ENCODE measurements at regions not wholly inside any gene's neighbourhood (a gene's known extent, or its start where the extent isn't known, plus 50 kb on each side); places are given as distances from the start of the nearest gene placed in this dataset.

DNA sequence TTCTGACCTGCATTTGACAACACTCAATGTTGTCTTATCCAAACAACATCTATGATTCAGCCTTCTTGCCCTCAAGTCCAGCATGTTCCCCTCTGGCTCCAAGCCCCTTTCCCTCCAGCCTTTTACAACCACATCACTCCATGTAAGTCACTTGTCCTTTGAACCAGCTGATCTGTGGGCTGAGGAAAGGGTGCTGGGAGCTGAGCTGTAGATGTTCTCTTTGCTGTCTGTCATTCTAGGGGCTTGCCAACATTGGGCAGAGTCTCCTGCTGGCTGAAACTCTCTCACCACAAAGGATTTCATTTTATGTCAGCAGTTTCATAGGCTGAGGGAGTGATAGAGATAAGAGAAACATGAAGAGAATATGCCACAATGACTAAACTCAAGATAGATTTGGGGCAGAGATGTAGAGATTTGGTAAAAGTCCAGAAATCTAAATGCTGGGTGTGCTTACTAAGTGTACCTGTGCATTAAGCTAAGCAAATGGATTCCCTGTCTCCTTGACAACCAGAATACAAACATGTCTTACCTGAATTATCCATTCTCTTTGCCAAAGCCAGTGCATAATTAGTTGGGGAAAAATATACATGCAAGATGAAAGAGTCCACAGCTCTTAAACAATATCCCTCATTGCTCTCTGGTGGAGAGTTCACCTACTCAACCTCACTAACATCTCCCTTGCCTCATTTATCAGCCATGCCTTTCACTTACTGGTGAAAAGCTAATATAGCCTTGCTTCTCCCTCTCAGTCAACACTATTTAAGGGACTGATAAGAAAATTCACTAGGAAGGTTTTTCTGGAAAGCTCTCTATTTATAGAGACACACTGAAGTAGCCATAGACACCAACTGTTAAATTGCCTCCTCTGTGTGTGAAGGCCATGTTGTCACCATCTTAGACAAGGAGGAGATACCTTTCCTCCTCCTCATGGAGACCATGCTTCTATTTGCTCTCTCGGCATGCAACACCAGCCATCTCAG is 175.5 kb upstream of the SERP2 start:
- H3K4me1 ChIP-seq (ENCODE audit: control insufficient read depth in 2 of 3, insufficient read depth in 2 of 3, low read depth in 1 of 3, low read length in 3 of 3) = no peaks in the 10 kb centered on the region
- no peak overlapping the region for H3K27ac ChIP-seq (ENCODE audit: low read depth in 2 of 2, low read length in 2 of 2)
- no peak overlapping the region for H3K9ac ChIP-seq (ENCODE audit: low read length in 3 of 3)
- peak in 1 of 5 donors; percentile 40 for DNase-seq
- no peak for FAIRE-seq
- TF ChIP-seq, protein P1, sequence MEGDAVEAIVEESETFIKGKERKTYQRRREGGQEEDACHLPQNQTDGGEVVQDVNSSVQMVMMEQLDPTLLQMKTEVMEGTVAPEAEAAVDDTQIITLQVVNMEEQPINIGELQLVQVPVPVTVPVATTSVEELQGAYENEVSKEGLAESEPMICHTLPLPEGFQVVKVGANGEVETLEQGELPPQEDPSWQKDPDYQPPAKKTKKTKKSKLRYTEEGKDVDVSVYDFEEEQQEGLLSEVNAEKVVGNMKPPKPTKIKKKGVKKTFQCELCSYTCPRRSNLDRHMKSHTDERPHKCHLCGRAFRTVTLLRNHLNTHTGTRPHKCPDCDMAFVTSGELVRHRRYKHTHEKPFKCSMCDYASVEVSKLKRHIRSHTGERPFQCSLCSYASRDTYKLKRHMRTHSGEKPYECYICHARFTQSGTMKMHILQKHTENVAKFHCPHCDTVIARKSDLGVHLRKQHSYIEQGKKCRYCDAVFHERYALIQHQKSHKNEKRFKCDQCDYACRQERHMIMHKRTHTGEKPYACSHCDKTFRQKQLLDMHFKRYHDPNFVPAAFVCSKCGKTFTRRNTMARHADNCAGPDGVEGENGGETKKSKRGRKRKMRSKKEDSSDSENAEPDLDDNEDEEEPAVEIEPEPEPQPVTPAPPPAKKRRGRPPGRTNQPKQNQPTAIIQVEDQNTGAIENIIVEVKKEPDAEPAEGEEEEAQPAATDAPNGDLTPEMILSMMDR (IDR thresholded peaks at IDR 0.05; ENCODE audit: borderline replicate concordance, extremely low read depth, insufficient read depth) = no peak
- no peak overlapping the region for H3K4me3 ChIP-seq (ENCODE audit: low read length in 3 of 3)
- H3K9me3 ChIP-seq (ENCODE audit: control insufficient read depth in 2 of 3, insufficient read depth in 1 of 3, low read length in 3 of 3) = no peaks in the 10 kb centered on the region
- H3K36me3 ChIP-seq (ENCODE audit: control insufficient read depth in 2 of 3, insufficient read depth in 3 of 3, low read length in 3 of 3) = no peaks in the 10 kb centered on the region
- no peaks in the 10 kb centered on the region for H3K27me3 ChIP-seq (ENCODE audit: control insufficient read depth, insufficient read depth, low read length)
- intact Hi-C loops (cut with DNase I) = no loop called here

DNA sequence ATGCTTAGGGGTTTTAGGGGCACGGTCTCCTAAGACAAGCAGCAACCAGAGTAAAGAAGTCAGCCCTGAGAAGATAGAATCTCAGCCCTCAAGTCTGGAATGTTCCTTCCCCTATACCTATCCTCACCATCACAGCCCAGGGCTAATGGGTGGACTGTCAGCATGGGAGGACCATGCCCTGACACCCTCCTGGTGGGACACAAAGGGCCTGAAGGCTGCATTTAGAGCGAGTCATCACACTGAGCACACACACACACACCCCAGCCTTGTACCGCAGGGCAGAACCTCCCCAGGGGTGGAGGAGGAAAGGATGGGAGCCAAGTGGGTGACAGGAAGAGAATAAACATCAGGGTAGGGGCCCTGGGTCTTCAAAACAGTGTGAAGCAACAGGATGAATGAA is 174.8 kb upstream of the SERP2 start:
- TF ChIP-seq, protein P1 (IDR thresholded peaks at IDR 0.05; ENCODE audit: borderline replicate concordance, extremely low read depth, insufficient read depth) = no peak
- Histone ChIP-seq H3K9me3 (ENCODE audit: control insufficient read depth in 2 of 3, insufficient read depth in 1 of 3, low read length in 3 of 3) (no peaks in the 10 kb centered on the region), H3K9ac (ENCODE audit: low read length in 3 of 3) (no peak overlapping the region), H3K36me3 (ENCODE audit: control insufficient read depth in 2 of 3, insufficient read depth in 3 of 3, low read length in 3 of 3) (no peaks in the 10 kb centered on the region), H3K4me1 (ENCODE audit: control insufficient read depth in 2 of 3, insufficient read depth in 2 of 3, low read depth in 1 of 3, low read length in 3 of 3) (no peaks in the 10 kb centered on the region), H3K27ac (ENCODE audit: low read depth in 2 of 2, low read length in 2 of 2) (no peak overlapping the region), H3K4me3 (ENCODE audit: low read length in 3 of 3) (no peak overlapping the region), H3K27me3 (ENCODE audit: control insufficient read depth, insufficient read depth, low read length) (no peaks in the 10 kb centered on the region)
- FAIRE-seq = no peak
- DNase-seq = no peak
- intact Hi-C loops (cut with DNase I) = no loop called here

DNA sequence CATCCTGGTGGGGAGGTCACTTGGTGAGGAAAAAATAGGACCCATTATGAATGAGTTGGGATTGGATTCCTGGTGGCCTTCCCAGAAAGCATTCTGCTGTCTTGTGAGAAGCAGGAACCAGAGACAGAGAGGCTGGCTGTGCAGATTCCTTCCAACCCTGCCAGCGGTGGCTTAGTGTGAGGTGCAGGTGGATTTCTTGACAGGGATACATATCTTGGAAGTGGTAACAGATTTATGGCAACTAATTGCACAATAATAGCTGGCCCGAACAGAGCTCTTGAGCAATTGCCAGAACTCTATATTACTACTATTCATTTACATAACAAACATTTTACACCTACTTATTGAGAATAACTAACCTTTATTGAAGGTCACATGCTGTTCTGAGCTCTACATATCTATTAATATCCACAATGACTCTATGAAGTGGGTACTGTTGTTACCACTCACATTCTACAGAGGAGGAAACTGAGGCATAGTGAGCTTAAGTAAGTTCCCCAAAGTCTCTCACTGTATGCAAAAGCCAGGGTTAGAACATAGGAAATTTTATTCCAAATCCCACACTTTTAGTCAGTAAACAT is 173.9 kb upstream of the SERP2 start:
- intact Hi-C loops (cut with DNase I) = no loop called here
- no peaks in the 10 kb centered on the region for H3K27me3 ChIP-seq (ENCODE audit: control insufficient read depth, insufficient read depth, low read length)
- no peak overlapping the region for H3K9ac ChIP-seq (ENCODE audit: low read length in 3 of 3)
- no peaks in the 10 kb centered on the region for H3K36me3 ChIP-seq (ENCODE audit: control insufficient read depth in 2 of 3, insufficient read depth in 3 of 3, low read length in 3 of 3)
- no peaks in the 10 kb centered on the region for H3K9me3 ChIP-seq (ENCODE audit: control insufficient read depth in 2 of 3, insufficient read depth in 1 of 3, low read length in 3 of 3)
- H3K4me1 ChIP-seq (ENCODE audit: control insufficient read depth in 2 of 3, insufficient read depth in 2 of 3, low read depth in 1 of 3, low read length in 3 of 3) = no peaks in the 10 kb centered on the region
- DNase-seq (no peak), FAIRE-seq (no peak)
- TF ChIP-seq, protein P1 (IDR thresholded peaks at IDR 0.05; ENCODE audit: borderline replicate concordance, extremely low read depth, insufficient read depth) = no peak
- H3K27ac ChIP-seq (ENCODE audit: low read depth in 2 of 2, low read length in 2 of 2) = no peak overlapping the region
- H3K4me3 ChIP-seq (ENCODE audit: low read length in 3 of 3) = no peak overlapping the region

Data from kidney (tissue), 13 donors.